ENCODE measurements at regions not wholly inside any gene's neighbourhood (a gene's known extent, or its start where the extent isn't known, plus 50 kb on each side); places are given as distances from the start of the nearest gene placed in this dataset.

DNA sequence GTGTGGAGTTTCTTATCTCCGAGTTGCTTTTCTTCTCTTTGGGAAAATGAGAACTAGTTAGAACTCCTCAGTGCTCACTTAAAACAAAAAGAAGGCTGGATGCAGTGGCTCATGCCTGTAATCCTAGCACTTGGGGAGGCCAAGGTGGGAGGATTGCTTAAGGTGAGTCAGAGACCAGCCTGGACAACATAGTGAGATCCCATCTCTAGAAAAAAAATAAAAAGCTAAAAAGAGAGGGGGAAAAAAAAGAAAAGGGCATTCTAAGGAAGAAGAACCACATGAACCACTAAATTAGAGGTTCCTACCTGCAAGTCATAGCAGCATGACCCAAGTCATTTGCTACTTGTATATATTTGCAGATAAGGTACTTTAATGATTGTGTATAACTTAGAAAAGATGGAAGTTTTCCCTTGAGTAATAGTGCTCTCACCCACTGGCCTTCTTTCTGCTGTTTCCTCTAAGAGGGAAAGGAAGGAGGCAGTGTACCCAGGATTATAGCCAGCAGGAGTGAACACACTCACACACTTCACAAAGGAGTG is 87.8 kb downstream of the CCDC71L start:
- TF ChIP-seq POLR2A (IDR thresholded peaks at IDR 0.05) (no peak), CTCF (IDR thresholded peaks at IDR 0.05) (no peak)

All from body of pancreas (tissue), 4 donors.